NCI-H1105 (cell line): ENCODE measurements at regions not wholly inside any gene's neighbourhood (a gene's known extent, or its start where the extent isn't known, plus 50 kb on each side); places are given as distances from the start of the nearest gene placed in this dataset.
"Not testable (repeated sequence)": the region's sequence is repeated elsewhere in the genome, so short reads cannot be mapped to it uniquely, and the experiment has no call there.

Experiments used
- DNase-seq: peaks from one replicate; lab custom pipeline; 2025; lab: John Stamatoyannopoulos, UW

DNA sequence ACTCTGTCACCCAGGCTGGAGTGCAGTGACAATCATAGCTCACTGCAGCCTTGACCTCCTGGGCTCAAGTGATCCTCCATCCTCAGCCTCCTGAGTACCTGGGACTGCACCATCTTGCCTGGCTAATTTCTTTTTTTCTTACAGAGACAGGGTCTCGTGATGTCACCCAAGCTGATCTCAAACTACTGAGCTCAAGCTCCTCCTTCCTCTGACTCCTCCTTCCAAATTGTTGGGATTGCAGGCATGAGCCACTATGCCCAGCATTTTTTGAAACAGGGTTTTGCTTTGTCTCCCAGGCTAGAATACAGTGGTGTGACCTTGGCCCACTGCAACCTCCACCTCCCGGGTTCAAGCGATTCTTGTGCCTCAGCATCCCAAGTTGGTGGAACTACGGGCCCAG, 358.3 kb upstream of the MTNR1B start:
- no peak for DNase-seq

DNA sequence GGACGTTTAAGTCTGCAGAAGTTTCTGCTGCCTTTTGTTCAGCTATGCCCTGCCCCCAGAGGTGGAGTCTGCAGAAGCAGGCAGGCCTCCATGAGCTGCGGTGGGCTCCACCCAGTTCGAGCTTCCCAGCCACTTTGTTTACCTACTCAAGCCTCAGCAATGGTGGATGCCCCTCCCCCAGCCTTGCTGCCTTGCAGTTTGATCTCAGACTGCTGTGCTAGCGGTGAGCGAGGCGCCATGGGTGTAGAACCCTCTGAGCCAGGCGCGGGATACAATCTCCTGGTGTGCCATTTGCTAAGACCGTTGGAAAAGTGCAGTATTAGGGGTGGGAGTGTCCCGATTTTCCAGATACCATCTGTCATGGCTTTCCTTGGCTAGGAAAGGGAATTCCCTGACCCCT, 351.4 kb upstream of the MTNR1B start:
- not testable (repeated sequence) for DNase-seq

DNA sequence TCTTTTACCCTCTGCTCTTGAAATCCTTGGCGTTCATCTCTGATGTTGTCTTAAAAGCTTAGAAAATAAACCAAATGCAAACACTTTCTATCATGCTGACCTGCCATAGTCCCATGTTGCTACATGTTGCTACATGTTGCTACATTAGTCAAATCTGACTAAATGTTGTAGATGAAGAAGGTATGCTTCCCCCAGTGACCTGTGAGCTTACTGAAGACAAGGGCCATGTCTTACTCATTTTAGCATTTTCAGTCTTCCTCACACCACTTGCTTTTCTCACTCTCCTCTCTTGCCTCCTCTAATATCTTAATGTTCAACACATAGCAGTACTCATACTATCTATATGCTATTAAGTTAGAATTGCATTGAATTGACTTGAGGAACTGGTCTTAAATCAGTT, 346.4 kb upstream of the MTNR1B start:
- no peak for DNase-seq

DNA sequence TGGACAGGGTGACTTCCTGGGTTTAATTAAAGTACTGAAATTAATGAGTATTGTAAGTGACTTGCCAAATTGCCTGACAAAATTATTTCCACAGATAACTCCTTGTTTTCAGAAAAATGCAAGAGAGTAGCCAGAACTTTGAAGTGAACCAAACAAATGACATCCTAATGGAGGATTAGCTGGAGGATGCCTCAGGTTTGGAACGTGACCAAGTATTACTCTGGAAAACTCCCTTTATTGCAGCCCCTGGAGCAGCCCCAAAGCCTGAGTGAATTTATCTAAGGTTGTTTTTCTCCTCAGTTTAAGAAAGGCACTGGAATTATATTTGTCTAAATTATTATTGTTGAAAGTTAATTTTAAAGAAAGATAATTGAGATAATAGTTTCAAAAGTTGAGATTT, 343.6 kb upstream of the MTNR1B start:
- DNase-seq: no peak

DNA sequence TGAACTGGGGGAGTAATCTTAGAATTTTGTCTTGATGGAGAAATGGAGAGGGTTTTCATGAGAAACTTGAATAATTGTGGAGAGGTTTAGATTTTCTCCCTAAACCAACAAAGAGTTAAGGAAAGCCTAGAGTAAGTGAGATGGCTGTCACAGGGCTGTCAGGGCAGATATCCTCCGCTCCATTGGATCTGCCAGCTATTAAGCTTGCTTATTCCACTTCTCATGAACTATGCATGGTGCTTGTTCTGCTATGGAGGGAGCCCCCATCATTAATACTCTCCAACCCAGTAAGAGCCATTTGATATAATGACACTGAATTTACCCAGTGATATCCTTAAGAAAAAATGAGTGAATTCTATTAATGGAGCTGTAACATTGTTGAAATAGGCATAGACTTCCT, 342.8 kb upstream of the MTNR1B start:
- no peak for DNase-seq

DNA sequence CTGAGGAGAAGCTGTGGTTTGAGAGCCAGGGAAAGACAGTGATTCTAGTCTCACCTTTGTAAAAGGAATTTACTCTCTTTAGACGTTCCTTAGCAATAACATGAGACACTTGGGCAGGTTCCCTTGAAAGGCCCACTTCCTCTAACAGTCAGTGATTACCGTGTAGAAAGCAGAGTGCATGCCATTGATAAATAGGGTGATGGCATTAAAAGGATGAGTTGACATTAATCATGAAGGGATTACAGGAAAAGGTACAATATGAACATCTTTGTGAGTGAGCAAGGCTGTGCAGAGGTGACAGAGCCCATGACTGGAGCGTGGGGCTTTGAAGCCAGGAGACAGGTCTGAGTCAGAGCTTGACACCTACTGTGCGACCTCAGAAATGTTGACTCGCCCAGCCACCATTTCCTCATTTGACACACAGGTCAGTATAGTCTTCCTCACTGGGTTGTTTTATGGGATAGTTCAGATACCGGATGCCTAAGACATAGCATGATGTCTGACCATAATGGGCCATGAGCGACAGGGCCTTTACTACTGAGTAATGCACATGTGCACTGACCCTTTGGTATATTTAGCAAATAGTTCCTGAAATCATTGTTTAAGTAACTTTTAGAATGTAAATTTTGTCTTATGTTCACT, 341.7 kb upstream of the MTNR1B start:
- no peak for DNase-seq

DNA sequence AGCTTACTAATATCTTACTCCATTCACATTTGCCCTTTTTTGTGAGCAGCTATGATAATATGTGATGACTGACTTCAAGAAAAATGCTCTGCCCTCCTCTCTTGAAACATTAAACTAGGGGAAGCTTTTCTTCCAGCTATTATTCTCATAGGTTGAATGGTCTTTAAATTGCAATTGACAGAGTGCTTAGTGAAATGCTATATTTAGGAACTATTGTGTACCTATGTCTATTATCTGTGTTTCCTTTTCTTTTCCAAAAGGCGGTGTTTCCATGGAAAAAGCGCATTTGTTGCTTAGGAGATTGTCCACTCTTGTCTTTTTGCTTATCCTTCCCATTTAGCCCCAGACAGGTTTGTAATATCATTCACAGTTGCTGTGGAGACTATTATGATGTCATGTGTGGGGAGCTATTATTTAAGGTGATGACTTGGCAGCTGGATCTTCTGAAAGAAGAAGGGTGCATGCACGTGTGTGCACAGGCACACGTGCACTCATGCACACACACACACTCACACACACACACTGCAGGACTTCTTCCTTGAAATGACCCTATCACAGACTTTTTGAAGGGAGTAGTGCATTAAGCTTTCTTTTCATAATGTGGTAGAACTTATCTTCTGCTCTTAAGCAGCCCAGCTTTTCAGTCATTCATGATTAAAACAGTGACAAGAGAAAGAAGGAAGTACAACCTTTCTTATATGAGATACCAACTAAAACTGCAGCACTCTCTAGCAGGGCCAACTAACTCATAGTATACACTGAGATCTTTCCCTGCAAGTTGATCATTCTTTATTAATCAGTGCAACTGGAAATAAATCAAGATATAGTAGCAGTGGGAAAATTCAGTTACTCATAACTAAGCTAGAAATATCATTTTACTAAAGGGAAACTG, 340.8 kb upstream of the MTNR1B start:
- DNase-seq: peak; percentile 23

DNA sequence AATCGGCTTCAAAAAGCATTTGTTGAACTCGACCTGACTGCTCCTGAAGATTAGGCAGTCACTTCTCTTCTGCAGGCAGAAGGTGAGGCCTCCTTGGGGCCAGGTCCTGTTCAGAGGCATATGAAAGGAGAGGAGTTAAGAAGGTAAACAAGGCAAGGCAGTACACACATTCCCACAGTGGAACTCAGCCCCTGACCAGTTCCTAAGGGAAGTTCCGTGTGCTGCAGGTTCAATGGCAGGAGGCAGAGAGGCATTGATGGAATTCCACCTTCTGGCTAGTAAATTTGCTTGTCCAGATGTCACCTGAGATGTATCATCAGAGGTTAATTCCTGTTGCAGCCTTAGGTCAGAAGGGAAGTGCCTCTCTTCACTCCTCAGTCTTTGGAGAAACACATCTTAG, 337.0 kb upstream of the MTNR1B start:
- DNase-seq: no peak

DNA sequence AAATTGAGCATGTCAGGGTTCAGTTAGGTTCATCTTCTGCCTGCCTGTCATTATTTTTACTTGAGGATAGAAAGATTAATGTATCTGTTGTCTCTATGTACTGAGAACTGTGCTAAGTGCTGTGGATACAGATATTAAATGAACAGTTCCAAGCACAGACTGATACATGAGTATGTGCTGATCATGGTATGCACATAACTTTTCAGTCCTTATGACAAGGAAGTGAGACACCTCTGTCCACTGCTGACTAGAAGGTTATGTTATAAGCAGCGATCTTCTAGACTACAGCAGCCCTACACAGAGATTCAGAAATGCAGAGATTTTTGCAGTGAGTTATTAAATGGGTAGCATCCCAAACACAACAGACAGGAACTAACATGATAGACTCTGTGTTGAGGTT, 335.6 kb upstream of the MTNR1B start:
- DNase-seq: no peak

DNA sequence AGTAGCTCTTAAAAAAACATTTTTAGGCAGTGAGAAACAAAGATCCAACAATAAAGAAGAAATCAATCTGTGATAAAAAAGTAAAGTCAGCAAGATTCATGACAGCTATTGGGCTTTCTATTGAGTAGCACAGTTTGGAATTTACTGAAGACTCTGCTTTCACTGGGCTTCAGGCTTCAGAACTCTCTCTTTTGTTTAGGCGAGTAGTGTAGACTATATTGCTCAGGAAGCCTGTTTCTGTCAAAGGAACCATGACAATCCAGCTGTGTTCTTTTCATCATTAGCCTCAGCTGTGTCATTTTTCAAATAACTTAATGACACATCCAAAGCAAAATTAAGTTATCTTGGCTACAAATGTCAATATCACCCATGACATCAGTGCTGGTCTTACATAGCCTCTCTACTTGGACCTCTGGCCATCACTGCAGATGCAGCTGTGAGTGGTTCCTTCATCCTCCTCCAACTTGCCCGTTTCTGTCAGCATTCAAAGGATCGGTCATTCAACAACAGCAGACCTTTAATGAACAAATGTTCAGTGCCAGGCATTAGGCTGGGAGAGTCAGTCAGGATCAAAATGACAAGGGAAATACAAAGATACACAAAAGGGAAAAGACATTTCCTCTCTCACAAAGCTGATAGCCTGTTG, 332.8 kb upstream of the MTNR1B start:
- DNase-seq: no peak

DNA sequence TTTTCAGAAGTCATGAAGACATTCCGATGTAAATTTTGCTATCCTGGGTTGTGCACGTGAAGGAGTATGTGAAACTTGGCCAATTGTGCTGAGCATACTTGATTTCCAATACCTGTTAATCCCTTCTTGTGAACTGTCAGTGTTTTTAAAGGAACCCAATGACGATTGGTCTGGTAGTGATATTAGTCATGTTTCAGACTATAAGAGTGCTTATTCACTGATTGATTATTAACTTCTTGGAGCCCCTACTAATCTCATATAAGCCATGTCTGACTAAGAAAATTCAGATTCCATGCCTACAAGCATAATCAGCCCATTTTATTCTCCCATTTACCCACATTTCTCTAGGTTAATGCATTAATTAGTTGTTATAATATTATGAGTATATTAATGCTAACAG, 330.8 kb upstream of the MTNR1B start:
- no peak for DNase-seq

DNA sequence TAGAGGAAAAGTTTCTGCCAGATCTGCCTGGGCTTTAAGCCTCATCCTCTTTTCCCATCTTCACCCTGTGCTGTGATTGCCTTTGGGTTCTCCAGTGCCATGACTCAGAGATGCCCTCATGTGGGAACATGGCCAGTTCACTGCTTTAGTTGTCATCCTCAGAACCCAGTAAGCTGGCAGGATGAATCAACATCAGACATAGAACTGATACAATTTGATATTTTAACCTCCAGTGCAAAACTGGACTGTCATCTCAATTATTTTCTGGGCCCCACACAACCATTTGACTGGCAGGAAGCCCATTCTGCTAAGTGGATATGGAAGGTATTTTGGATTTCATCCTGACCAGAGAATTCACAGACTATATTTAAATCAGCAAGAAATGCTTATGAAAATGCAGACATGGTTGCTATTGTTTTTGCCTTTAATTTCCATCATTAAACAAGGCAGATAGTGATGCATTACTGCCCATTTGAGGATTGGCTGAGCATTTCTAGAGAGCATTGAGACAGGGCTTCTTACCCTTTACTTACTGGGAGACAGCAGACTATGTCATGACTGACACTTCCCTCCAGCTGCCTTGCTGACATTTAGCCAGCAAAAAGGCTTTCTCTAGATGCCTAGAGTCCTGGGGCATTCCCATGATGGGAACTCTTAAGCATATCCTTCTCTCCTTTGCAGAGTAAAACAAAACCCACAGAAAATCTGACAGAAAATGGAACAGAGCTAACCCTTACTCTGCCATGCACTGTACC, 327.1 kb upstream of the MTNR1B start:
- DNase-seq: no peak

DNA sequence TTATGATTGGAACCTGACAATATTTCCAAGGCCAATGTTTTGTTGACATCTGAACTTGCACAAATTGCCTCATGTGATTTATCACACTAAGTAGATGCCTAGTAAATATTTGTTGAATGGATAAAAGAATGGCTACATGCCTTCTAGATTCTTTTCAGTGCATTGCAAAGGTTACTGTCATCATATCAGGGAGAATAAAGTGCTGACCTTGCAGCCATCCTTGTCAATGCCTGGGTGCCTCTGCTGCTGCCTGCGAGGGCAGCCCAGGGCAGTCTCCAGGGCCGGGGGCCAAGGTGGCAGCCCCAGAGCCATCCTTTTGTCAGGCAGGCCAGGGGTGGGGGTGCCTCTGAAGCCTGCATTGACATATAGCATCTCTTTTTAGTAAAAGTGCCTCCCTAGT, 325.6 kb upstream of the MTNR1B start:
- DNase-seq: no peak

DNA sequence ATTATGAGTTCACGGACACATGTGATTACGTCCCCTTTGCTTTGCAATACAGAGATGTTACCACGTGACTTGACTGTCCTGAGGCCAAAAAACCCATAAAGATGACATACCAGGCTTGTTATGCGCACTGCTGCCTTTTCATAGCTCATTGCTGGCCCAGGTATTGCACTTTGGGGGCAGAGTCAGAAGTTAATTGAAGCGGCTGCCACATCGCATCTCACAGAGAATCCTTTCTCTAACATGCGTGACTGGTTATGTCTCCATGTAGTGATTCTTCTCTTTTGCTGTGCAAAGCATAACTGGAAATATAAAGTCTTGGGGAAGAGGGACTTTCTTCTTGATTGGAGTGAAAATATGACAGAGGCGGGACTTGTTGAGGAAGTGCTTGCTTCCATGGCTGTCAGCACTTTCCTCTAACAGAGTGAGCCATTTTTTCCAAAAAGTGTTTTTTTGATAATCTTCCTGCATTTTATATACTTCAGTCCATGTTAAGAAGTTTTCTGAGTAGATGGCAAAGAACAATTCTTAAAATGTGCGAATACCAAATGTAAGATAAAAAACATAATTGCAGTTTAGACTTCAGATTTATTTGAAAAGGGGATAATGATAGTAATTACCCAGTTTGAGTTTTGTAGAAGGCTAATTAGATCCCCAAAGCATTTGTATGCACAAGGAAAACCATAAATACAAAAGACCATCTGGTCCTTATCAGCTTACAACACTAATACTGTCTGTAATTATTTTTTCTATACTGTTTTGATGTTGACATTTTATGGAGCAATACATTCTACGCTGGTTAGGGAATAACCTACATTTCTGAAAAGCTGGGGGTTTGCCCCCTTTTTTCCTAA, 324.6 kb upstream of the MTNR1B start:
- DNase-seq: peak; percentile 82

DNA sequence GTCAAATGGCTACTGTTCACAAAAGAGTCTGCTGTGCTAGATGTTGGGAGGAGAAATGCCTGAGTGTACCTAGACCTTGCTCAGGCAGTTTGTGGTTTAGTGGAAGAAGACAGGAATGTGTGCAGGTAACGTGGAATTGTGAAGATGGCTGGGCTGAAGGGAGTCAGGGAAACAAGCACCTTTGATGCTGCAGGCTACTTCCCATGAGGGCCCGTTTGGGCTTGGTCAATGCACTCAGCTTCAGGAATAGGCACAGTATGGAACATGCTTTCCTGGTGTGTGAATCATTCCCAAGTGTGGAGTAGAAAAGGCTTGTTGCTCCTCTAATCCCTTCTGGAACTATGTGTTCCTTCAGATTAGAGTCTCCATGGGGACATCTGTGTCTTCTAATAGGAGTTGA, 318.3 kb upstream of the MTNR1B start:
- no peak for DNase-seq

DNA sequence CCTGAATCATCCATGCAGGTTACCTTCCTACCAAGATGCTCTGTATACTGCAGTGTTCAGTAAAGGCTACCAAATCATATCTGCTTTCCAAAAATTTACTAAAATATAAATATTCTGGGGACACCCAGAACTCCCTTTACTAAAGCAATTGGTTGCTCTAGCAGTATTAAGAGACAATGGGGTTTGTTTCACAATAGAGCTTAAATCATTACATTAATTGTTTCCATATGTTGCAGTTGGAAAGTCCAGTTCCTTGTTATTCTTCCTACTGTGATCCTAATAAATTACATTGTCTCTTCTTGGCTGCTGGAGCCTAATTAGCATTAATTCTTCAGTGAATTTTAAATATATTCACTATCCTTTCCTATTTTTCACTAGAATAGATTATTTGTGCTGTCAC, 316.0 kb upstream of the MTNR1B start:
- DNase-seq: no peak

DNA sequence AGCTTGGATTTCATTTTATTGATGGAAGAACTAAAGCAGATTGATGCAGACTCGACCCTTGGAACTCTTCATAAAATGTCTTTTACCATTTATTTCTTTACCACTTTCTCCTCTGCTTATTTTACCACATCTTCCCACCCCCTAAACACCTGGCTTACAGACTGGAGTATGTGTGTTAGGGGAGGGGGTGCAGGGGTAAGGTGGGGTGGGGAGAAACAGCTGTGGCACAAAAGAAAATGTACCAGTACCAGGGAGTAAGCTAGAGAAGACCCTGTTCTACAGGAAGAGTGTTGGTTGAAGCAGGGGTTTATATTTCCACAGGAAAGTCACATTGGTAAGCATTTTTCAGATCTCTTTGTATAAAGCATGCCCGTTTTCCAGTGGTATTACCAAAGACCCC, 312.7 kb upstream of the MTNR1B start:
- DNase-seq: no peak

DNA sequence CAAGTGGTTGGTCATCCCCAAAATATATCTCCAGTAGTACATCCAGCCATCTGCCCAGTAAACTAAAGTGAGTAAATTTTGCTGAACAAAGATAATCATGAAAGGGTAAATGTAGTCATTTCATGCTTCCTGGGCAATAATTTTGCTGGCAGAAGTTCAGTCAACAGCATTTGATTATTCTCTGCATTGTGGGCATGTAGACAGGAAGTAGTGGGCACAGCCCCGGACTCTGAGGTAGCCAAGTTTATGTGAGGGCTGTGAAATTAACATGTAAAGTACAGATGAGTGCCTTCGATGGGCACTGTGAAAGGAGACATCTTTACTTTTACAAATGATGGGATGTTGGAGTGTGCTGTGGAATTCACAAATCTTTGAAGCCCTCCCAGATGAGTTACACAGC, 312.2 kb upstream of the MTNR1B start:
- DNase-seq: no peak

DNA sequence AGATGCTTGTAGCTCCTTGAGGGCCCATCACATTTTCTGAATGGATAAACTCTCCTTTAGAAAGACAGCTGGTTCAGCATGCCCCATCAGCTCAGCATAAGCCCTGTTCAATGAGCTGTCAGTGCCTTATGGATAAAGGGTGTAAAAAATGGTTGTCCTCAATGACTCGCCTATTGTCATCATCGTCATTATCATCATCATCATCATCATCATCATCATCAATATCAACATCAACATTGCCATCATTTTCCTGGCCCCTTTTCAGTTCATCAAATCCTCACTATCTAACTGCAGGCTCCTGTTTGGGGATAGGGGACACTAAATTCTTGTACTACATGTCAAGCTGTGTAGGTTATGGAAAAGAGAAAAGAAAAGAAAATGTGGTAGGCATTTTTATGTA, 310.7 kb upstream of the MTNR1B start:
- no peak for DNase-seq

DNA sequence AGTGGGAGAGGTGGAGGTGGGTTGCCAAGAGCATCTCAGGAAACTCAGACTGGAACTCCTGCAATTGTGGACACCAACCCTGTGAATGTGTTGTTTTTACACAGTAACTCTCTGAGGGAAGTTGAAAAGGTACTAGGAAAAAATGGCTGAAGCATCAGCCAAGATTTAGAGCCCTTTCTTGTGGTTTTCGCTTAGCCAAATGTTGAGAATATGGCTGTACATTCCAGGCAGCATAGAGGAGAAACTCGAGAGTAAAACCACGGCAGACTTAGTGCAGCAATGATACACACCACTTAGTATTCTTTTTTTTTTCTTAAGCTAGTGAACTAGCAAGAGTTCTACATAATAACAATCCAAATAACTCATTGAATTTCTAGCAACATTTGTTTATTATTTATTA, 309.7 kb upstream of the MTNR1B start:
- DNase-seq: no peak

DNA sequence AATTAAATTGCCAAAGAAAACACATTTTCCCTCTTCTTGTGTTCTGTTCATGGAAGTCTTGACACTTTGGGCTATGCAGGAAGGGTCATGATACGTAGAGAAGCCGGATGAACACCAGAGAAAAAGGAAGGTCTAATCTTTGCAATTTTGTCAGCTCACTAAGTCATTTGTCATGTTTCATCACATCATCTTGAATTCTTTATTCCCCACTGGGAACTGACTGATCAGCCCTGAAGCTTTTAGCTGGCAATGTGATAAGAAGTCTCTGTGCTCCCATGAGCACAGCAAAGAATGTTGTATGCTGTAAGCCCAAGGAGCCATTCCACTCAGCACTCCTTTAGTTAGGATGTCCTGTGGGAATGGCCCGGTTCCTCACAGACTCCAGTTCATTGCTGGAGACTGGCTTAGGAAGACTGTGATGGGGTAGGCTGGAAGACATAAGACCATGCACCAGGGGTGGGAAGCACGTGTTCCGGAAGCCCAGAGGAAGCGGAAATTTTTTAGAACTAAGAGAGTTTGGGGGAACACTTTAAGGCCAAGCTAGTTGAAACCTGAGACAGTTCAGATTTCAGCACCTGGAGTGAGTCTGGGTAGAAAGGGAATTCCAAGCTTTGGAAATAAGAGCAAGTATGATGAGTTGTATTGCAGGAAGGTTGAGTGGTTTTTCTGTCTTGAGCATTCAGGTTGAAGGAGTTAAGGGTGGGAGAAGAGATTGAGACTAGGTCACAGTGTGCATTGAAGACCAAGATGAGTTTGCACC, 306.7 kb upstream of the MTNR1B start:
- DNase-seq: no peak
